Mucosa of descending colon (tissue), 3 donors: ENCODE measurements at regions not wholly inside any gene's neighbourhood (a gene's known extent, or its start where the extent isn't known, plus 50 kb on each side); places are given as distances from the start of the nearest gene placed in this dataset.

Experiments used
- ATAC-seq: fragments of 200-7000 bp; cut with Tn5 transposase; one replicate; pipeline ENCODE4 v1.9.1; 2020; ENCODE audit warnings: mild to moderate bottlenecking, moderate library complexity
- DNase-seq, 3 donors: peaks; one replicate each; pipeline ENCODE4 v3.0.0-alpha.2; 2020
- H3K36me3 ChIP-seq: fragments of 200-600 bp; one replicate; pipeline ENCODE4 v1.8.0; 2021; ENCODE audit warnings: low read depth, mild to moderate bottlenecking
- H3K4me1 ChIP-seq: fragments of 200-600 bp; one replicate; pipeline ENCODE4 v1.8.0; 2021; ENCODE audit warnings: low read depth, mild to moderate bottlenecking
- H3K4me3 ChIP-seq: fragments of 200-600 bp; one replicate; pipeline ENCODE4 v1.8.0; 2021; ENCODE audit warnings: mild to moderate bottlenecking
- H3K9me3 ChIP-seq: fragments of 200-600 bp; one replicate; pipeline ENCODE4 v1.8.0; 2021; ENCODE audit warnings: mild to moderate bottlenecking
- intact Hi-C, 2 donors: fragments of 100-400 bp; cut with DNase I in 1 of 2; cut with micrococcal nuclease in 1 of 2; formaldehyde crosslinking; loops; one replicate each; pipeline versions ENCODE4 v1.11.0 to v1.11.1; 2022; cut with DNase I, micrococcal nuclease
- TF ChIP-seq, protein P1 (sequence below): fragments of 200-600 bp; IDR thresholded peaks from one replicate; pipeline ENCODE4 v1.8.0; 2022; ENCODE audit warnings: antibody characterized with exemption, mild to moderate bottlenecking
- donor health status: DM: no; HTN: no; CAD: no; lungs with moderate emphysema.
- donor health status: DM: no; HTN: no; CAD: no.
- donor health status: DM: no; HTN: yes; CAD: no.

DNA sequence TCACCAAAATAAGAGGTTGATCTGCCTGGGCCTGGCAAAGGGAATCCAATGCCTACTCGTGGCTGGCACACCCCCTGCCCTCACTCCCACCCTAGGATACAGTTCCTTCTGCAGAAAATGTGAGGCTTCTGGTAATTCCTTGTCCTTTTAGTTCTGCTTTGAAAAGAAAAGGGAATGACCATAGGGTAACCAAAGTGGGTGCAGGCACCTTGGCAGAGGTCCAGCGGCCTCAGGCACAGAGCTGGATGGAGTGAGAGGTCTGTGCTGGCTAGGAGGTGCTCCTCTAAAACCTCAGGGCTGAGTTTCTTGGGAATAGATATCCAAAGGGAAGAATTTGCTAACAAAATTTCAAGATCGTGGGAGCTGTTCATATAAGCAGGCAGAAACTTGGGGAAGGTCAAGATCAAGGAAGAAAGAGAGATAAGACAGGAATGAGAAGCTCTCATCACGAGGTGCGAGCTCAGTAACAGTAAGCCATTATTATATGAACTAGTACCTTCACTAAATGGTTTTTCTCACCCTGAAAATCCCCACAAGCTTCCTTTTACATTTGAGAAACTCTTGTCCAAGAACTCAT is 293.1 kb upstream of the LYPLAL1 start:
- Histone ChIP-seq H3K9me3 (no peaks in the 10 kb centered on the region), H3K36me3 (no peaks in the 10 kb centered on the region), H3K4me1 (no peaks in the 10 kb centered on the region), H3K4me3 (no peak overlapping the region)
- intact Hi-C loops: no loop called here
- DNase-seq (no peak), ATAC-seq (no peak)
- TF ChIP-seq, protein P1, sequence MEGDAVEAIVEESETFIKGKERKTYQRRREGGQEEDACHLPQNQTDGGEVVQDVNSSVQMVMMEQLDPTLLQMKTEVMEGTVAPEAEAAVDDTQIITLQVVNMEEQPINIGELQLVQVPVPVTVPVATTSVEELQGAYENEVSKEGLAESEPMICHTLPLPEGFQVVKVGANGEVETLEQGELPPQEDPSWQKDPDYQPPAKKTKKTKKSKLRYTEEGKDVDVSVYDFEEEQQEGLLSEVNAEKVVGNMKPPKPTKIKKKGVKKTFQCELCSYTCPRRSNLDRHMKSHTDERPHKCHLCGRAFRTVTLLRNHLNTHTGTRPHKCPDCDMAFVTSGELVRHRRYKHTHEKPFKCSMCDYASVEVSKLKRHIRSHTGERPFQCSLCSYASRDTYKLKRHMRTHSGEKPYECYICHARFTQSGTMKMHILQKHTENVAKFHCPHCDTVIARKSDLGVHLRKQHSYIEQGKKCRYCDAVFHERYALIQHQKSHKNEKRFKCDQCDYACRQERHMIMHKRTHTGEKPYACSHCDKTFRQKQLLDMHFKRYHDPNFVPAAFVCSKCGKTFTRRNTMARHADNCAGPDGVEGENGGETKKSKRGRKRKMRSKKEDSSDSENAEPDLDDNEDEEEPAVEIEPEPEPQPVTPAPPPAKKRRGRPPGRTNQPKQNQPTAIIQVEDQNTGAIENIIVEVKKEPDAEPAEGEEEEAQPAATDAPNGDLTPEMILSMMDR: no peak

DNA sequence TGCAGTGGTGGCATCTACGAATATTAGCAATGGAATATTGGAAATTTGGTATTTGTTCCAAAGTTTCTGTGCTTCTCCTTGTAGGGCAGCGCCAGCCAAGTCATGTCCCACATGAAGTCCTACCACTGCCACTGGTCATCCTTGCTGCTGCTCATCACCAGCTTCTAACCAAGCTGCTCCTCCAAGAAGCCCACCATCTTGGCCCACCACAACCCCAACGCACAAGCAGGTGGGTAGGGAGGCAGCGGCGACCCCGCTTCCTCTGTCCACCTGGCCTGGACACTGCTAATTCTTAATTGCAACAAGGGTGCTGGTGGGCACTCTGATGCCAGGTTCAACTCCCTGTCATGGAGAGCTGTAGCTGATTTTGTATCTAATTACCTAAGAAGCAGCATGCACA is 291.2 kb upstream of the LYPLAL1 start:
- H3K4me3 ChIP-seq: no peak overlapping the region
- TF ChIP-seq, protein P1: no peak
- no peak for DNase-seq
- no peaks in the 10 kb centered on the region for H3K36me3 ChIP-seq
- H3K9me3 ChIP-seq: no peaks in the 10 kb centered on the region
- intact Hi-C loops: no loop called here
- no peaks in the 10 kb centered on the region for H3K4me1 ChIP-seq
- no peak for ATAC-seq

DNA sequence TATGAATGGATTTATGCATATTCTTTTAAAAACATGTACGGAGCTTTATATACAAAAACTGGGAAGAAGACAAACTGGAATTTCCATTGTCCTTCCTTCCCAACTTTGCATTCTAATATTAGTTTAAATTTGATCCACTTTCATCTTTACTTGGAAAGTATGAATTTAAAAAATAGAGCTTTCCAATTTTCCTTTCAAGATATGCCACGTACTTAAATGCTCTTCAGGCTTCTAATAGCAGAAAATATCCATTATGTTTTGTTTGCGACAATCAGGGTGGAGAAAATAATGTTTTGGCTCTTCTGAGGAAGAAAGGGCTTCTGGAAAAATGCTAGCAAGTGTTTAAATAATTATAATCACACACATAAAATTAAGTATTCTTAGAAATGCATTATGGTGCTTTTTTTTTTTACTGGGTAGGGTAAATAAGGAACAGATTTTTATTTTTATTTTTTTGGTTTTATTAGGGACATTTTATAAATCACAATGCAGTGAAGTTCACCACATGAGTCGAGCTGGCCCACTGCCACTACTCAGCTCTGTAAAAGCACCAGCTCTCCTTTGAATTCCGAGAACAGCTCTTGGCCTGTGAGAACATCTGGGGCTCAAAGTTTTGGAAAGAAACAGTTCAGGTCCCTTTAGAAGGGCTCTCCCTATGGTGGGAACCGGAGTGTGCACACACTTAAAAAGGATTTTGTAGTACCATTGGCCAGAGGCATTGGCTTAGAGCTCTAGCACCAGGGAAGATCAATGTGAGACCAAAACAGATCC is 287.4 kb upstream of the LYPLAL1 start:
- intact Hi-C loops: no loop called here
- Histone ChIP-seq H3K9me3 (no peaks in the 10 kb centered on the region), H3K4me3 (no peak overlapping the region), H3K36me3 (no peaks in the 10 kb centered on the region), H3K4me1 (no peaks in the 10 kb centered on the region)
- peak in 1 of 3 donors; percentile 7 for DNase-seq
- TF ChIP-seq, protein P1: no peak
- ATAC-seq: no peak

DNA sequence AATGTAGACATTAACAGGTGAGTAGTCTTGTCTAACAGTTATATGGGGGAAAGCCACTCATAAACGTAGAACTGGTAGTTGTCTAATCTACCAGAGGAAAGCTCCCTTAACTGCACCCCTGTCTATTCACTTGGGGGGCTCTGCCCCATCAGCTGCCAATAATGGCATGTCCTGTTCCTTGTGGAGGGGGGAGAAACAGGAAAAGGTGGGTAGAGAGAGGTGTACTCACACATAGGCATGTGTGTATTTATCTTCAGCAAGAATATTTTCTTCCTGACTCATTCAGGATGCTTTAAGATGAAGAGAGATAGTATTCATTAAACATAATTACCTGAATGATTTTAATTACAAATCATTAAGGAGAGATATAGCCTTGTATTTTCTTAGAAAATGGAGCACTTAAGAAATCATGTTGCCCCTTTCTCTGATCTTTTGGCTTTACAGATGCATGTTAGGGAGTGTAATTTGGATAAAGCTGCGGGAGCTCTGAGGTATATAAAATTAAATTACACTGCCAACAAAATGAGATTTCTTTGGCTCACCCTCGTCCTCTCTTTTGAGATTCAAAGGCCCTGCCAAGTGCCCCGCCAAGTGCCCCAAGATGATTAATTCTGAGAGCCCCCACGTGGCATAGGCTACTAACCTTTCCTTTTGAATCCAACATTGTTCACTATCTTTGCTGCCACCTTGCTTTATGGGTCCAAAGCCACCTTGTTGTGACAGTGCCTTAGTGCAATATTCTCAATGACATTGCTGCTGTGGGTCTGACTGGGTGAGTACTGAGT is 286.3 kb upstream of the LYPLAL1 start:
- H3K9me3 ChIP-seq: no peaks in the 10 kb centered on the region
- TF ChIP-seq, protein P1: no peak
- intact Hi-C loops: no loop called here
- DNase-seq (no peak), ATAC-seq (no peak)
- no peaks in the 10 kb centered on the region for H3K36me3 ChIP-seq
- no peaks in the 10 kb centered on the region for H3K4me1 ChIP-seq
- H3K4me3 ChIP-seq: no peak overlapping the region

DNA sequence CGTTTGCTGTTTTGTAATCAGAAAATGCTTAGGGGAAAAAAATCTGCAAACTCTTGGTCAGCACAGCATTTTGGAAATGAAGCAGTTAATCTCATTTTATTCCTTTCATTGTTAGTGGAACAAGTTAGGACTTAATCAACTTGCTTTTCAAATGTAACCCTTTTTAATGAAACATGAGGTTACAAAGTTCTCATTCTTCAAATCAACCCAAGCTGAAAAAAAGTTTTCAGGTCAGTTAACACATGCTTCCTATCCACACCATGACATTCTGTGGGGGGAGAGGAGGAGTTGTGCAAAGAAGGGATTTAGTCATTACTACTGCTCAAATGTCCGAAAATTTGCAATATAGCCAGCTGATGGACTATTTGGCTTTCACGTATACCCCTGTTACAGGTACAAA is 283.2 kb upstream of the LYPLAL1 start:
- no peaks in the 10 kb centered on the region for H3K36me3 ChIP-seq
- intact Hi-C loops: no loop called here
- no peak overlapping the region for H3K4me3 ChIP-seq
- no peaks in the 10 kb centered on the region for H3K9me3 ChIP-seq
- DNase-seq: no peak
- ATAC-seq: no peak
- no peaks in the 10 kb centered on the region for H3K4me1 ChIP-seq
- TF ChIP-seq, protein P1: no peak
